ENCODE measurements at regions not wholly inside any gene's neighbourhood (a gene's known extent, or its start where the extent isn't known, plus 50 kb on each side); places are given as distances from the start of the nearest gene placed in this dataset.

- no peak overlapping the region for H3K4me3 Mint-ChIP-seq
- peaks cover 2% of the 10 kb centered on the region for H3K36me3 Mint-ChIP-seq (ENCODE audit: low read depth)
- no peak overlapping the region for H3K27ac Mint-ChIP-seq (ENCODE audit: unreplicated experiment)
- no peak for DNase-seq (ENCODE audit: low read depth, low spot score)
- TF ChIP-seq CTCF (conservative IDR thresholded peaks at IDR 0.05) = no peak
- H3K27me3 Mint-ChIP-seq (ENCODE audit: low read depth) = peaks cover 63% of the 10 kb centered on the region
- H3K4me1 Mint-ChIP-seq = peaks cover 8% of the 10 kb centered on the region
- H3K9me3 Mint-ChIP-seq = no peaks in the 10 kb centered on the region
These were observed 66.3 kb downstream of the INSIG1 start for GRCh38 chr7:155363852-155364600.

- peaks cover 2% of the 10 kb centered on the region for H3K36me3 Mint-ChIP-seq (ENCODE audit: low read depth)
These were observed 67.6 kb downstream of the INSIG1 start for GRCh38 chr7:155365146-155365874.

GRCh38 chr7:155368894-155369600, 71.4 kb downstream of the INSIG1 start:
- Mint-ChIP-seq H3K36me3 (ENCODE audit: low read depth) (peaks cover 2% of the 10 kb centered on the region), H3K27me3 (ENCODE audit: low read depth) (peaks cover 74% of the 10 kb centered on the region), H3K4me3 (no peak overlapping the region), H3K9me3 (no peaks in the 10 kb centered on the region), H3K4me1 (peaks cover 12% of the 10 kb centered on the region), H3K27ac (ENCODE audit: unreplicated experiment) (no peak overlapping the region)
- no peak for DNase-seq (ENCODE audit: low read depth, low spot score)
- TF ChIP-seq CTCF (conservative IDR thresholded peaks at IDR 0.05) = no peak

More at GRCh38 chr7:155365146-155365874, 67.6 kb downstream of the INSIG1 start:
- peaks cover 8% of the 10 kb centered on the region for H3K4me1 Mint-ChIP-seq
- DNase-seq (ENCODE audit: low read depth, low spot score) = no peak
- H3K27me3 Mint-ChIP-seq (ENCODE audit: low read depth) = peaks cover 64% of the 10 kb centered on the region
- H3K9me3 Mint-ChIP-seq = no peaks in the 10 kb centered on the region
- H3K4me3 Mint-ChIP-seq = no peak overlapping the region
- TF ChIP-seq CTCF (conservative IDR thresholded peaks at IDR 0.05) = no peak
- no peak overlapping the region for H3K27ac Mint-ChIP-seq (ENCODE audit: unreplicated experiment)

GRCh38 chr7:155369766-155370165, 72.1 kb downstream of the INSIG1 start:
- DNase-seq (ENCODE audit: low read depth, low spot score) = no peak
- H3K4me1 Mint-ChIP-seq = peaks cover 14% of the 10 kb centered on the region
- H3K27me3 Mint-ChIP-seq (ENCODE audit: low read depth) = peaks cover 74% of the 10 kb centered on the region
- H3K27ac Mint-ChIP-seq (ENCODE audit: unreplicated experiment) = no peak overlapping the region
- TF ChIP-seq CTCF (conservative IDR thresholded peaks at IDR 0.05) = no peak
- H3K36me3 Mint-ChIP-seq (ENCODE audit: low read depth) = peaks cover 2% of the 10 kb centered on the region
- no peaks in the 10 kb centered on the region for H3K9me3 Mint-ChIP-seq
- no peak overlapping the region for H3K4me3 Mint-ChIP-seq

GRCh38 chr7:155371331-155371883, 73.7 kb downstream of the INSIG1 start:
- H3K27me3 Mint-ChIP-seq (ENCODE audit: low read depth) = peaks cover 81% of the 10 kb centered on the region
- H3K4me1 Mint-ChIP-seq = peaks cover 15% of the 10 kb centered on the region
- H3K36me3 Mint-ChIP-seq (ENCODE audit: low read depth) = peaks cover 4% of the 10 kb centered on the region
- TF ChIP-seq CTCF (conservative IDR thresholded peaks at IDR 0.05) = no peak
- no peak overlapping the region for H3K27ac Mint-ChIP-seq (ENCODE audit: unreplicated experiment)
- no peak for DNase-seq (ENCODE audit: low read depth, low spot score)
- no peaks in the 10 kb centered on the region for H3K9me3 Mint-ChIP-seq
- H3K4me3 Mint-ChIP-seq = no peak overlapping the region

Measured in neural crest cell (in vitro differentiated cells).